ENCODE measurements at regions not wholly inside any gene's neighbourhood (a gene's known extent, or its start where the extent isn't known, plus 50 kb on each side); places are given as distances from the start of the nearest gene placed in this dataset.
"Not testable (repeated sequence)": the region's sequence is repeated elsewhere in the genome, so short reads cannot be mapped to it uniquely, and the experiment has no call there.

DNA sequence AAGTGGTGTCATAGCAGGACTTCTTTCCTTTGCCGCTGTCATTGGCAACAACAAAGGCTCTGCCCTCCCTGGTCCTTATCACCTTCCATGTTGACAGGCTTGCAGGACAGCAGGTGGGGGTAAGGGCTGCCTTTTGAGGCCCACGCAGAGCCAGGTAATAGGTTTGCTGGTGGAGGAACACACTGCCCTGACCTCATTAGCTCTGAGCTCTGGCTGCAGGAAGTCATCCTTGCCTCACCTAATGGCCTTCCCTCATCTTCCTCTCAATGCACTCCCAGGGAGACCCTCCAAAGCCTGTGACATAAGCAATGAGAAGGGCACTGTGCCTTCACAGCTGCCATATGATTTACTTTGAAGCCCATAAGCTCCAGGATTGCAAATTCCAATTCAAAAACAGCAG, 1205.2 kb upstream of the AUTS2 start:
- no peak for DNase-seq
- ATAC-seq = no peak
- intact Hi-C loops (cut with DNase I, micrococcal nuclease) = no loop called here

GRCh38 chr7:68394131-68394530, 1204.1 kb upstream of the AUTS2 start:
- ATAC-seq (no peak), DNase-seq (no peak)
- intact Hi-C loops (cut with DNase I, micrococcal nuclease) = no loop called here

GRCh38 chr7:68399991-68400590, 1198.2 kb upstream of the AUTS2 start:
- ATAC-seq (no peak), DNase-seq (no peak)
- intact Hi-C loops (cut with DNase I, micrococcal nuclease) = no loop called here

DNA sequence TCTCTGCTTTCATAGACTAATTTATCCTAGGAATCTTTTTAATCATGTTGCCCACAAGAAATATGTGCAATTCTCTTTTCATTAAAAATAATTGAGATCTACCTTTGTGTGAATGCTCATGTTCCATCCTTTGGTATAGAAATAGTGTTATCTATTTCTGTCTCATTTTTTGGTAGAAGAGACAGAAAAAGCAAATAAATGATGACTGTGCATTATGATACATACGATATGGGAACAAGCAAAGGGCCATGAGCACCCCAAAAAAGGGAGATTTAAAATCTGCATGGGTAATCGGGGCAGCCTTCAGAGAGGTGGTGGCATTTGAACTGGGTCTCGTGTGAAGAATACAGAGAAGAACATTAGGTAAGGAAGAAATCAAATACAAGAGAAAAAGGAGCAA, 1197.5 kb upstream of the AUTS2 start:
- intact Hi-C loops (cut with DNase I, micrococcal nuclease) = no loop called here
- ATAC-seq (no peak), DNase-seq (no peak)

GRCh38 chr7:68401313-68401712, 1197.0 kb upstream of the AUTS2 start:
- DNase-seq (no peak), ATAC-seq (no peak)
- intact Hi-C loops (cut with DNase I, micrococcal nuclease) = no loop called here

- intact Hi-C loops (cut with DNase I, micrococcal nuclease) = no loop called here
- no peak for DNase-seq
- no peak for ATAC-seq
Observed at GRCh38 chr7:68406480-68406879, 1191.8 kb upstream of the AUTS2 start.

DNA sequence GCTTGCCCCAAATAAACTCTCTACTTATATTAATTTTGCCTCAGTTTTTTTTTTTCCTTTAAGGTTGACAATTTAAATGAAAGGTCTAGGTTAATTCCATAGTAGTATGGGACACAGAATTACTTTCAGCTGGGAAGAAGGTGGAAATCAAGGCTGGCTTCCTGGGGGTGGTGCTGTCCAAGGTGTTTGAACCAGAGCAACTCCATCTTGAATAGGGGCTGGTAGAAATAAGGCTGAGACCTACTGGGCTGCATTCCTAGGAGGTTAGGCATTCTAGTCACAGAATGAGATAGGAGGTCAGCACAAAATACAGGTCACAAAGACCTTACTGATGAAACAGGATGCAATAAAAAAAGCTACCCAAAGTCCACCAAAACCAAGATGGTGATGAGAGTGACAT, 1190.8 kb upstream of the AUTS2 start:
- intact Hi-C loops (cut with DNase I, micrococcal nuclease) = no loop called here
- DNase-seq (no peak), ATAC-seq (no peak)

- intact Hi-C loops (cut with DNase I, micrococcal nuclease) = no loop called here
- ATAC-seq (no peak), DNase-seq (no peak)
Observed at GRCh38 chr7:68408873-68409272, 1189.4 kb upstream of the AUTS2 start.

DNA sequence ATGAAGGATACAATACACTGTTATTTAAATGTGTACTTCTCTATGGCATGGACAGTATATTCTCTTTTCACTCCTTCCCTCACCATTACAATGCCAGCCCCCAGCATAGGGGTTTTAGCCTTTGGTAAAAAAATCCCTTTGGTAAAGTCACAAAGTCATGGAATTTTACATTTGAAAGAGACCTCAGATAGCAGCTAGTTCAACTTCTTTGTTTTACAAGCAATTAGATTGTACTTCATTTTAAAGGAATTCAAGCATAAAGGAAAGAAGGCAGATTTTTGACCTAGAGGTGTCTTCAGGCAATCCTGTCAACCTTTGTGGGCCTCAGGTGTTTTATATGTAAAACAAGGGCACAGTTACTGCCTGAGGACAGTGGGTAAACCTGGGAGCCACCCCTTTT, 1188.4 kb upstream of the AUTS2 start:
- ATAC-seq = no peak
- DNase-seq = no peak
- intact Hi-C loops (cut with DNase I, micrococcal nuclease) = no loop called here

DNA sequence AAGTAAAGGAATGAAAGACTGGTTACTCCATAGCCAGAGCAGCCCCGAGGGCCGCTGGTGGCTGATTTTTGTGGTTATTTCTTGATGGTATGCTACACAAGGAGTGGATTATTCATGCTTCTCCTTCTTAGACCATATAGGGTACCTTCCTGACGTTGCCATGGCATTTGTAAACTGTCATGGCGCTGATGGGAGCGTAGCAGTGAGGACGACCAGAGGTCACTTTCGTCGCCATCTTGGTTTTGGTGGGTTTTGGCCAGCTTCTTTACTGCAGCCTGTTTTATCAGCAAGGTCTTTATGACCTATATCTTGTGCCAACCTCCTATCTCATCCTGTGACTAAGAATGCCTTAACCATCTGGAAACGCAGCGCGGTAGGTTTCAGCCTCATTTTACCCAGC, 1187.6 kb upstream of the AUTS2 start:
- ATAC-seq; intact Hi-C loops (cut with DNase I, micrococcal nuclease): not testable (repeated sequence)

DNA sequence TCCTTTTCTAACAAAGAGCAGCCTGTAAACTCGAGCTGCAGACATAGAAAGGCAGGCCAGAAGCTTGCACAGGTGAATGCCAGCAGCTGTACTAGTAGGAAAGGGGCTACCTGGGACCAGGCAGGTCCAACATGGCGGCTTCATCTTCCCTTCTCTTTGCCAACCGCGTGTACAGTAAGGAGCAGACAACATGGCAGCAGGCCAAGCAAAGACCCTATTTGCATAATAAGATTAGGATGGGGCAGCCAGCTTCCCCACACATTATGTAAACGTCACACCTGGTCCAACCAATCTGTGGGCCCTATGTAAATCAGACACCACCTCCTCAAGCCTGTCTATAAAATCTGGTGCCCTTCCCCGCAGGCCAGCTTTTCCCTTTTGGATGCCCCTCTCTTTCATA, 1186.5 kb upstream of the AUTS2 start:
- intact Hi-C loops (cut with DNase I, micrococcal nuclease) = no loop called here
- no peak for DNase-seq
- no peak for ATAC-seq

More for the DNA sequence above, 1187.6 kb upstream of the AUTS2 start:
- not testable (repeated sequence) for DNase-seq

DNA sequence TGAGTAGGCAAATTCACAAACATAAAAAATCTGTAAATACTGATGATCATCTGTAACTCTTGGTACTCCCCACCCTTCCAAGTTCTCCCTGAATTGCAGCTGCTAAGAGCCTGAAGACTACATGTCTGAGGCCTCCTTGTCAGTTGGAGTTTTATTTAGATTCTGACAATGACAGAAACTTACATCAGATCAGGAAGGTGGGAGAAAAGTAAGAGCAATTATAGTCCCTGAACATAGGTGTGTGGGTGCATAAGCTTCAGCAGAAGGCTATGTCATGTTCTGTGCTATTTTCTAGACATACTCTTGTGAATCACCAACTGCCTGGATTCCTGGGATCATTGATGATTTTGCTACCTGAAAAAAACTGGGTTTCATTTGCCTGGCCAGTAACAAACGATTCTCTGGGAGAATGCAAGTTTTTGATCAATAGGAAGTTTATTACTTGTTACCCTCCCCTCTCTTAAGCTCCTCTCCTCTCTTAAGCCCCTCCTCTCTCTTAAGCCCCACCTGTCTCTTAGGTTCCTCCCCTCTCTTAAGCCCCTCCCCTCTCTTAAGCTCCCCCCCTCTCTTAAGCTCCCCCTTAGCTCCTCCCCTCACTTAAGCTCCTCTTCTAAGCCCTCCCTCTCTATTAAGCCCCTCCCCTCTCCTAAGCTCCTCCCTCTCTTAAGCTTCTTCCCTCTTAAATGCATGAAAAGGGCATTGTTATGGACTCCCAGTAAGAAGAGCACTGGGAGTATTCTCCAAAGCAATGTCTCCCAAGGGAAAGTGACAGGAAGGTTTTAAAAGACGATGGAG, 1183.4 kb upstream of the AUTS2 start:
- DNase-seq (no peak), ATAC-seq (no peak)
- intact Hi-C loops (cut with DNase I, micrococcal nuclease) = no loop called here

- ATAC-seq (no peak), DNase-seq (no peak)
- intact Hi-C loops (cut with DNase I, micrococcal nuclease) = no loop called here
Observed at GRCh38 chr7:68417002-68417401, 1181.3 kb upstream of the AUTS2 start.

DNA sequence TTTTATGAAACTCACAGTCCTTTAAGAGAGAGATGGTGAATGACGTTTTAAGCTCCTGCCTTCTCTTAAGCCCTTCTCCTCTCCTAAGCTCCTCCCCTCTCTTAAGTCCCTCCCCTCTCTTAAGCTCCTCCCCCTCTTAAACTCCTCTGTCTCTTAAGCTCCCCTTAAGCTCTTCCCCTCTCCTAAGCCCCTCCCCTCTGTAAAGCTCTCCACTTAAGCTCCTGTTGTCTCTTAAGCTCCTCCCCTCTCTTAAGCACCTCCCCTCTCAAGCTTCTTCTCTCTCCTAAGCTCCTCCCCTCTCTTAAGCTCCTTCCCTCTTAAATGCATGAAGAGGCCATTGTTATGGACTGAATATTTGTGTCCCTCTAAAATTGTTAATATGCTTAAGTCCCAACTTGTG, 1180.6 kb upstream of the AUTS2 start:
- ATAC-seq (no peak), DNase-seq (no peak)
- intact Hi-C loops (cut with DNase I, micrococcal nuclease) = no loop called here

- intact Hi-C loops (cut with DNase I, micrococcal nuclease) = no loop called here
- ATAC-seq (no peak), DNase-seq (no peak)
Observed at GRCh38 chr7:68420342-68421192, 1177.7 kb upstream of the AUTS2 start.

- intact Hi-C loops (cut with DNase I, micrococcal nuclease) = no loop called here
- ATAC-seq = no peak
- no peak for DNase-seq
Observed at GRCh38 chr7:68421712-68422111, 1176.6 kb upstream of the AUTS2 start.

DNA sequence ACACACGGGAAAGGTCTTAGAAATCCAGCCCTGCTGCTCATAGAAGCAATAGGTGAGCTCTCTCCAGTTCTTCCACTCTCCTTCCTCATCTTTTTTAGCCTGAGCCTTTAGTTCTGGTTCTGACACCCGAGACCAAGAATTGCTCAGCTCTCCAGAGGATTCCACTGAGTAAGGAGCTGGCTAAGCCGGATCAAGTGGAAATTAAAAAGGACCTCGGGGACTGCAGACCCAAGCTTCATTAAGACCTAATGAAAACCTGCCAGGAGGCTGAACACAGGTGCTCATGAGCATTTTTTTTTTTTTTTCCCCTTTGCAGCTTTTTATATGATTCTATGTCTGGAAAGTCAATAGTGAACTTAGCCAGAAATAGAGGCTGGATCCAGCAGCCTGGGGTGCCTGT, 1176.0 kb upstream of the AUTS2 start:
- intact Hi-C loops (cut with DNase I, micrococcal nuclease) = no loop called here
- DNase-seq (no peak), ATAC-seq (no peak)

GRCh38 chr7:68423356-68423755, 1174.9 kb upstream of the AUTS2 start:
- DNase-seq (no peak), ATAC-seq (no peak)
- intact Hi-C loops (cut with DNase I, micrococcal nuclease) = no loop called here

- ATAC-seq = no peak
Observed at GRCh38 chr7:68424658-68425297, 1173.5 kb upstream of the AUTS2 start.

GRCh38 chr7:68425377-68425776, 1172.9 kb upstream of the AUTS2 start:
- intact Hi-C loops (cut with DNase I, micrococcal nuclease) = no loop called here
- ATAC-seq = no peak
- no peak for DNase-seq

More at GRCh38 chr7:68424658-68425297, 1173.5 kb upstream of the AUTS2 start:
- no peak for DNase-seq
- intact Hi-C loops (cut with DNase I, micrococcal nuclease) = no loop called here
